Loucy (cell line): ENCODE measurements at regions not wholly inside any gene's neighbourhood (a gene's known extent, or its start where the extent isn't known, plus 50 kb on each side); places are given as distances from the start of the nearest gene placed in this dataset.

Source experiments
- H2AFZ ChIP-seq: fragments of 200-600 bp; sonication (generic); 2 replicates; pipeline ENCODE4 v1.6.0; 2016; ENCODE audit warnings: antibody characterized with exemption, mild to moderate bottlenecking, low read length, moderate library complexity
- H3F3A ChIP-seq: fragments of 200-600 bp; 2 replicates; pipeline ENCODE4 v1.6.0; 2016; ENCODE audit warnings: antibody characterized with exemption, low read depth, mild to moderate bottlenecking
- H3K27me3 ChIP-seq: fragments of 200-600 bp; sonication (generic); 2 replicates; pipeline ENCODE4 v1.6.1; 2014; ENCODE audit warnings: low read length, mild to moderate bottlenecking; ENCODE audit not compliant: insufficient read depth, poor library complexity, severe bottlenecking
- H3K36me3 ChIP-seq: fragments of 200-600 bp; sonication (generic); 2 replicates; pipeline ENCODE4 v1.6.1; 2016; ENCODE audit warnings: low read length; ENCODE audit not compliant: insufficient read depth
- H3K4me1 ChIP-seq: fragments of 200-600 bp; sonication (generic); 2 replicates; pipeline ENCODE4 v1.5.1; 2014; ENCODE audit warnings: low read length, mild to moderate bottlenecking; ENCODE audit not compliant: insufficient read depth, poor library complexity, severe bottlenecking
- H3K4me2 ChIP-seq: fragments of 200-600 bp; sonication (generic); 2 replicates; pipeline ENCODE4 v1.6.0; 2014; ENCODE audit warnings: antibody characterized with exemption, low read length, low read depth, mild to moderate bottlenecking; ENCODE audit not compliant: poor library complexity, severe bottlenecking
- H3K4me3 ChIP-seq: fragments of 200-600 bp; sonication (generic); 2 replicates; pipeline ENCODE4 v1.5.1; 2014; ENCODE audit warnings: low read length, mild to moderate bottlenecking, mixed read lengths; ENCODE audit not compliant: poor library complexity, severe bottlenecking
- H3K79me2 ChIP-seq: fragments of 200-600 bp; sonication (generic); 2 replicates; pipeline ENCODE4 v1.6.1; 2014; ENCODE audit warnings: low read length; ENCODE audit not compliant: insufficient read depth
- H3K9ac ChIP-seq: fragments of 200-600 bp; sonication (generic); 2 replicates; pipeline ENCODE4 v1.6.0; 2014; ENCODE audit warnings: mild to moderate bottlenecking, low read depth, low read length, moderate library complexity; ENCODE audit not compliant: poor library complexity, severe bottlenecking
- H3K9me2 ChIP-seq: fragments of 200-600 bp; sonication (generic); replicated peaks from 2 replicates; pipeline ENCODE4 v1.6.1; 2016; ENCODE audit warnings: low read depth, low read length, mixed read lengths
- H3K9me3 ChIP-seq: fragments of 200-600 bp; sonication (generic); 2 replicates; pipeline ENCODE4 v1.6.1; 2014; ENCODE audit warnings: mild to moderate bottlenecking, antibody characterized with exemption, low read length, low read depth; ENCODE audit not compliant: insufficient read depth
- H4K20me1 ChIP-seq: fragments of 200-600 bp; sonication (generic); 2 replicates; pipeline ENCODE4 v1.6.0; 2014; ENCODE audit warnings: antibody characterized with exemption, low read length, mild to moderate bottlenecking; ENCODE audit not compliant: insufficient read depth, poor library complexity, severe bottlenecking
- EZH2phosphoT487 ChIP-seq: fragments of 200-600 bp; IDR thresholded peaks from 2 replicates; pipeline ENCODE4 v1.6.1; 2018; ENCODE audit warnings: antibody characterized with exemption, mild to moderate bottlenecking, moderate library complexity, borderline replicate concordance
- TF ChIP-seq, protein P1 (sequence below): fragments of 200-600 bp; sonication (generic); conservative IDR thresholded peaks from 2 replicates; pipeline ENCODE4 v1.5.1; 2014; ENCODE audit warnings: mild to moderate bottlenecking, antibody characterized with exemption, low read length

DNA sequence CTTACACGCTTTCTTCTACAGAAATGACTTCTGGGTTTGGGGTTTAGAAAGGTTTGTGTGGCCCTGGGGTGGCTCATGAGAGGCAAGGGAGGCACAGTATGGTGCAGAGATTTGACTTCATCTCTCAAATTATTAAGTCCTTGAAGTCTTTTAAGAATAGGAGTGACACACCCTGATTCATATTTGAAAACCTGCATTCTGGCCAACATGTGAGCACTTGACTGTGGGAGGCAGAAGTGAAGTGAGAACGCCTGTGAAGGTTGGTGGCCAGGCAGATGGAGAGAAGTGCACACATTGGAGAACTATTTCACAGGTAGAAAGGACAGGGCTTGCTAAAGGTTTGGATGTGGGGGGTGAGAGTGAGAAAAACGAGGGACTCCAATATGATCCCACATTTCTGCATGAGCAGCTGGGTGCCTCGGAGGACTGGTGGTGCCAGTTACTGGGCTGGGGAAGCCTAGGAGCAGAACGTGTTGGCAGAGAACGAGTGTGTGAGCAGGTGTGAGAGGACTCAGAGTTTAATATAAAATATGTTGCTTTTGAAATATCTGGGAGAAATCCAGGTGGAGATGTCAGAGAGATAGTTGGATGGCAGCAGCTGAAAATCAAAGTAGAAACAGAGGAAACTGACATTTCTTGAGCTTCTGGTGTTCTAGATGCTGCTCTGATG is 240.0 kb upstream of the ADAMTSL1 start:
- no peak overlapping the region for H3K9ac ChIP-seq
- no peak overlapping the region for H2AFZ ChIP-seq
- no peak overlapping the region for H3K4me3 ChIP-seq
- no peaks in the 10 kb centered on the region for H3K79me2 ChIP-seq
- no peaks in the 10 kb centered on the region for H3K27me3 ChIP-seq
- no peaks in the 10 kb centered on the region for H3K36me3 ChIP-seq
- H3K9me2 ChIP-seq: no peaks in the 10 kb centered on the region
- no peaks in the 10 kb centered on the region for H3K9me3 ChIP-seq
- H3K4me2 ChIP-seq: no peak overlapping the region
- H4K20me1 ChIP-seq: no peaks in the 10 kb centered on the region
- no peaks in the 10 kb centered on the region for H3K4me1 ChIP-seq
- TF ChIP-seq, protein P1, sequence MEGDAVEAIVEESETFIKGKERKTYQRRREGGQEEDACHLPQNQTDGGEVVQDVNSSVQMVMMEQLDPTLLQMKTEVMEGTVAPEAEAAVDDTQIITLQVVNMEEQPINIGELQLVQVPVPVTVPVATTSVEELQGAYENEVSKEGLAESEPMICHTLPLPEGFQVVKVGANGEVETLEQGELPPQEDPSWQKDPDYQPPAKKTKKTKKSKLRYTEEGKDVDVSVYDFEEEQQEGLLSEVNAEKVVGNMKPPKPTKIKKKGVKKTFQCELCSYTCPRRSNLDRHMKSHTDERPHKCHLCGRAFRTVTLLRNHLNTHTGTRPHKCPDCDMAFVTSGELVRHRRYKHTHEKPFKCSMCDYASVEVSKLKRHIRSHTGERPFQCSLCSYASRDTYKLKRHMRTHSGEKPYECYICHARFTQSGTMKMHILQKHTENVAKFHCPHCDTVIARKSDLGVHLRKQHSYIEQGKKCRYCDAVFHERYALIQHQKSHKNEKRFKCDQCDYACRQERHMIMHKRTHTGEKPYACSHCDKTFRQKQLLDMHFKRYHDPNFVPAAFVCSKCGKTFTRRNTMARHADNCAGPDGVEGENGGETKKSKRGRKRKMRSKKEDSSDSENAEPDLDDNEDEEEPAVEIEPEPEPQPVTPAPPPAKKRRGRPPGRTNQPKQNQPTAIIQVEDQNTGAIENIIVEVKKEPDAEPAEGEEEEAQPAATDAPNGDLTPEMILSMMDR: no peak
- TF ChIP-seq EZH2phosphoT487: no peak
- H3F3A ChIP-seq: no peaks in the 10 kb centered on the region

DNA sequence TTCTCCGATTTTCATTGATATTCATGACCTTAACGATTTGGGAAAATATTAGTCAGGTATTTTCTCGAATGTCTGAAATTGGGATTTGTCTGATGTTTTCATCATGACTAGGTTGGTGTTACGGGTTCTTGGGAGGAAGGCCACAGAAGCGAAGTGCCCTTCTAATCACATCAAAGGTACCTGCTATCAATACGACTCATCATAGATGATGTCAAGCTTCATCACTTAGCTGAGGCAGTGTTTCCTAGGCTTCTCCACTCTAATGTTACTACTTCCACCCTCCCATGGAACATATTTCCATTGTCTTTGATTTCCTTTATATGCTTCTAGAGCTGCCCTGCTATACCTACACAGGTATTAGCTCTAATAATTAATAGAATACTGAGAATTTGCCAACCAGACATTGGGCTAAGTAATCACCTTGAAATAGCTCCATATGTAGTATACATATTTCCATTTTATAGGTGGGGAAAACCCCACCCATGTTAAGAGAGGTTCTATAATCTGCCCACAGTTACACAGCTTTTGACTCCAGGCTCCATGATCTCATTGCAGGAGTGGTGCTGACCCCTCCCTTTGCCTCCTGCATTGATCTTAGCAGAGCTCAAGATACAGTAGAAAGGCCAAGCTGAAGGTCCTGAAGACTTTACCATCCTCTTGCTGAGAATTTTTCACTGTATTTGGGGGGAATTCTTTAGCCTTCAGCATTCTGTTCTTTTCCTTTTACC is 238.6 kb upstream of the ADAMTSL1 start:
- Histone ChIP-seq H3K9ac (no peak overlapping the region), H3K9me3 (no peaks in the 10 kb centered on the region), H3F3A (no peaks in the 10 kb centered on the region), H3K9me2 (no peaks in the 10 kb centered on the region), H2AFZ (no peak overlapping the region), H3K4me2 (no peak overlapping the region), H4K20me1 (no peaks in the 10 kb centered on the region), H3K36me3 (no peaks in the 10 kb centered on the region), H3K4me1 (no peaks in the 10 kb centered on the region), H3K79me2 (no peaks in the 10 kb centered on the region), H3K27me3 (no peaks in the 10 kb centered on the region), H3K4me3 (no peak overlapping the region)
- TF ChIP-seq EZH2phosphoT487: no peak
- TF ChIP-seq, protein P1: no peak

DNA sequence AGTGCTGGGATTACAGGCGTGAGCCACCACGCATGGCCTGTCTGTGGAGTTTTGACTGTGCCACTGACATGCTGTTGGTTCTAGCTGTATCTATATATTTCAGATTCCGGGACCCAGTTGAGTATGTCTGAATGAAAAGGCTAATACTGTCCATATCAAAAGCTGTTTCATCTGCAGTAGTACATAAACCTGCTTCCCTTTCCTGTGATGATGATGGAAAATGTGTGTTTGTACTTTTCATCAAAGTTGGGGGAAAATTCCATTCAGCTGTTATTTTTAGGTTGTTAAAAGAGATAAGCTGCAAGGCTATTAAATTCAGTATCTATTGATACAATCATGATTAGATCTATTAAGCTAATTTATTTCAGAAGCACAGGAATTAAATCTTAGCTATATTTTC is 237.6 kb upstream of the ADAMTSL1 start:
- Histone ChIP-seq H3K36me3 (no peaks in the 10 kb centered on the region), H3K4me2 (no peak overlapping the region), H3K9me3 (no peaks in the 10 kb centered on the region), H3F3A (no peaks in the 10 kb centered on the region), H4K20me1 (no peaks in the 10 kb centered on the region), H3K9ac (no peak overlapping the region), H3K4me3 (no peak overlapping the region), H3K79me2 (no peaks in the 10 kb centered on the region), H3K9me2 (no peaks in the 10 kb centered on the region), H3K4me1 (no peaks in the 10 kb centered on the region), H2AFZ (no peak overlapping the region), H3K27me3 (no peaks in the 10 kb centered on the region)
- TF ChIP-seq EZH2phosphoT487: no peak
- TF ChIP-seq, protein P1: no peak
